Activated B cell treated with CpG ODN at 0.5 μM for 24 hours (primary cell): ENCODE measurements at regions not wholly inside any gene's neighbourhood (a gene's known extent, or its start where the extent isn't known, plus 50 kb on each side); places are given as distances from the start of the nearest gene placed in this dataset.

Experiments used
- ATAC-seq: fragments of 200-7000 bp; cut with Tn5 transposase; one replicate; pipeline ENCODE4 v1.10.0; 2021; ENCODE audit warnings: low read depth, mild to moderate bottlenecking, moderate library complexity
- CTCF ChIA-PET: fragments of 350-600 bp; sonication (Branson Sonifier 250); formaldehyde crosslinking; loops from one replicate; lab custom pipeline; 2021; ENCODE audit warnings: antibody characterized with exemption; lab: Charles Lee
- POLR2A ChIA-PET: fragments of 350-600 bp; sonication (Branson Sonifier 250); formaldehyde crosslinking; loops from one replicate; lab custom pipeline; 2021; ENCODE audit warnings: antibody characterized with exemption; lab: Charles Lee
- DNase-seq: peaks from one replicate; pipeline ENCODE4 v3.0.0; 2022
- H3K27ac Mint-ChIP-seq: one replicate; pipeline ENCODE4 v1.8.0; 2020; ENCODE audit warnings: mixed read lengths
- H3K27me3 Mint-ChIP-seq: one replicate; pipeline ENCODE4 v1.8.0; 2021; ENCODE audit warnings: mixed read lengths
- H3K36me3 Mint-ChIP-seq: one replicate; pipeline ENCODE4 v1.8.0; 2021; ENCODE audit warnings: low read depth, mixed read lengths
- H3K4me1 Mint-ChIP-seq: one replicate; pipeline ENCODE4 v1.8.0; 2021; ENCODE audit warnings: mixed read lengths
- H3K4me3 Mint-ChIP-seq: one replicate; pipeline ENCODE4 v1.8.0; 2020; ENCODE audit warnings: mild to moderate bottlenecking, mixed read lengths
- H3K9me3 Mint-ChIP-seq: one replicate; pipeline ENCODE4 v1.8.0; 2020; ENCODE audit warnings: mixed read lengths
- CTCF ChIP-seq: fragments of 200-600 bp; IDR thresholded peaks from one replicate; pipeline ENCODE4 v1.8.0; 2022; ENCODE audit warnings: antibody characterized with exemption, mild to moderate bottlenecking
- intact Hi-C: fragments of 100-400 bp; cut with micrococcal nuclease; formaldehyde crosslinking; loops from one replicate; pipeline ENCODE4 v1.15.1; 2024

- POLR2A ChIA-PET = no interaction called here
- intact Hi-C loops = no loop called here
- no peak for ATAC-seq
These were observed 340.1 kb upstream of the CHRM2 start for GRCh38 chr7:136528329-136528728.

GRCh38 chr7:136527554-136527953 lies 340.9 kb upstream of the CHRM2 start:
- peaks cover 6% of the 10 kb centered on the region for H3K9me3 Mint-ChIP-seq
- no peak for TF ChIP-seq CTCF
- DNase-seq = no peak
- no peaks in the 10 kb centered on the region for H3K27me3 Mint-ChIP-seq
- H3K27ac Mint-ChIP-seq = no peak overlapping the region
- ATAC-seq = no peak
- CTCF ChIA-PET = no interaction called here
- intact Hi-C loops = no loop called here
- H3K4me3 Mint-ChIP-seq = no peak overlapping the region
- POLR2A ChIA-PET = no interaction called here
- H3K4me1 Mint-ChIP-seq = no peaks in the 10 kb centered on the region
- no peaks in the 10 kb centered on the region for H3K36me3 Mint-ChIP-seq

More at GRCh38 chr7:136528329-136528728, 340.1 kb upstream of the CHRM2 start:
- Mint-ChIP-seq H3K27me3 (no peaks in the 10 kb centered on the region), H3K27ac (no peak overlapping the region), H3K4me3 (no peak overlapping the region), H3K4me1 (no peaks in the 10 kb centered on the region), H3K36me3 (no peaks in the 10 kb centered on the region), H3K9me3 (peaks cover 9% of the 10 kb centered on the region)
- CTCF ChIA-PET = no interaction called here
- no peak for TF ChIP-seq CTCF
- DNase-seq = no peak

- POLR2A ChIA-PET = no interaction called here
- H3K36me3 Mint-ChIP-seq = no peaks in the 10 kb centered on the region
- no peak for TF ChIP-seq CTCF
- intact Hi-C loops = no loop called here
- H3K4me3 Mint-ChIP-seq = no peak overlapping the region
- CTCF ChIA-PET = no interaction called here
- DNase-seq (no peak), ATAC-seq (no peak)
- peaks cover 6% of the 10 kb centered on the region for H3K9me3 Mint-ChIP-seq
- no peaks in the 10 kb centered on the region for H3K27me3 Mint-ChIP-seq
- no peak overlapping the region for H3K27ac Mint-ChIP-seq
- H3K4me1 Mint-ChIP-seq = no peaks in the 10 kb centered on the region
These were observed 341.9 kb upstream of the CHRM2 start for GRCh38 chr7:136526408-136527105.

GRCh38 chr7:136523571-136523970 lies 344.9 kb upstream of the CHRM2 start:
- ATAC-seq (no peak), DNase-seq (no peak)
- POLR2A ChIA-PET = no interaction called here
- H3K4me1 Mint-ChIP-seq = no peaks in the 10 kb centered on the region
- no peak for TF ChIP-seq CTCF
- intact Hi-C loops = no loop called here
- H3K9me3 Mint-ChIP-seq = peaks cover 4% of the 10 kb centered on the region
- no peak overlapping the region for H3K27ac Mint-ChIP-seq
- no peak overlapping the region for H3K4me3 Mint-ChIP-seq
- CTCF ChIA-PET = no interaction called here
- H3K36me3 Mint-ChIP-seq = no peaks in the 10 kb centered on the region
- no peaks in the 10 kb centered on the region for H3K27me3 Mint-ChIP-seq

- H3K9me3 Mint-ChIP-seq = no peaks in the 10 kb centered on the region
- no peak overlapping the region for H3K4me3 Mint-ChIP-seq
- H3K27ac Mint-ChIP-seq = no peak overlapping the region
- ATAC-seq (no peak), DNase-seq (no peak)
- no peaks in the 10 kb centered on the region for H3K27me3 Mint-ChIP-seq
- no peak for TF ChIP-seq CTCF
- CTCF ChIA-PET = no interaction called here
- intact Hi-C loops = no loop called here
- H3K36me3 Mint-ChIP-seq = no peaks in the 10 kb centered on the region
- H3K4me1 Mint-ChIP-seq = no peaks in the 10 kb centered on the region
- POLR2A ChIA-PET = no interaction called here
These were observed 350.5 kb upstream of the CHRM2 start for GRCh38 chr7:136517971-136518370.
